ENCODE measurements at regions not wholly inside any gene's neighbourhood (a gene's known extent, or its start where the extent isn't known, plus 50 kb on each side); places are given as distances from the start of the nearest gene placed in this dataset.

- TF ChIP-seq CTCF (conservative IDR thresholded peaks at IDR 0.05; ENCODE audit: low read depth in 2 of 2), result no peak
- no peak for TF ChIP-seq EZH2 (IDR thresholded peaks at IDR 0.05; ENCODE audit: low read depth, unreplicated experiment)
- TF ChIP-seq, protein P1, sequence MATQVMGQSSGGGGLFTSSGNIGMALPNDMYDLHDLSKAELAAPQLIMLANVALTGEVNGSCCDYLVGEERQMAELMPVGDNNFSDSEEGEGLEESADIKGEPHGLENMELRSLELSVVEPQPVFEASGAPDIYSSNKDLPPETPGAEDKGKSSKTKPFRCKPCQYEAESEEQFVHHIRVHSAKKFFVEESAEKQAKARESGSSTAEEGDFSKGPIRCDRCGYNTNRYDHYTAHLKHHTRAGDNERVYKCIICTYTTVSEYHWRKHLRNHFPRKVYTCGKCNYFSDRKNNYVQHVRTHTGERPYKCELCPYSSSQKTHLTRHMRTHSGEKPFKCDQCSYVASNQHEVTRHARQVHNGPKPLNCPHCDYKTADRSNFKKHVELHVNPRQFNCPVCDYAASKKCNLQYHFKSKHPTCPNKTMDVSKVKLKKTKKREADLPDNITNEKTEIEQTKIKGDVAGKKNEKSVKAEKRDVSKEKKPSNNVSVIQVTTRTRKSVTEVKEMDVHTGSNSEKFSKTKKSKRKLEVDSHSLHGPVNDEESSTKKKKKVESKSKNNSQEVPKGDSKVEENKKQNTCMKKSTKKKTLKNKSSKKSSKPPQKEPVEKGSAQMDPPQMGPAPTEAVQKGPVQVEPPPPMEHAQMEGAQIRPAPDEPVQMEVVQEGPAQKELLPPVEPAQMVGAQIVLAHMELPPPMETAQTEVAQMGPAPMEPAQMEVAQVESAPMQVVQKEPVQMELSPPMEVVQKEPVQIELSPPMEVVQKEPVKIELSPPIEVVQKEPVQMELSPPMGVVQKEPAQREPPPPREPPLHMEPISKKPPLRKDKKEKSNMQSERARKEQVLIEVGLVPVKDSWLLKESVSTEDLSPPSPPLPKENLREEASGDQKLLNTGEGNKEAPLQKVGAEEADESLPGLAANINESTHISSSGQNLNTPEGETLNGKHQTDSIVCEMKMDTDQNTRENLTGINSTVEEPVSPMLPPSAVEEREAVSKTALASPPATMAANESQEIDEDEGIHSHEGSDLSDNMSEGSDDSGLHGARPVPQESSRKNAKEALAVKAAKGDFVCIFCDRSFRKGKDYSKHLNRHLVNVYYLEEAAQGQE (IDR thresholded peaks at IDR 0.05; ENCODE audit: unreplicated experiment), result no peak
- TF ChIP-seq EZH2phosphoT487 (IDR thresholded peaks at IDR 0.05; ENCODE audit: unreplicated experiment), result no peak
- TF ChIP-seq STAT1 (IDR thresholded peaks at IDR 0.05; ENCODE audit: unreplicated experiment), result no peak
- TF ChIP-seq CREB1 (CRISPR knock-in tag; IDR thresholded peaks at IDR 0.05; ENCODE audit: low read depth), result no peak
- TF ChIP-seq JUNB (IDR thresholded peaks at IDR 0.05; ENCODE audit: unreplicated experiment), result no peak
- no peak for TF ChIP-seq POLR2AphosphoS5 (IDR thresholded peaks at IDR 0.05; ENCODE audit: low read depth)
- TF ChIP-seq, protein P2, sequence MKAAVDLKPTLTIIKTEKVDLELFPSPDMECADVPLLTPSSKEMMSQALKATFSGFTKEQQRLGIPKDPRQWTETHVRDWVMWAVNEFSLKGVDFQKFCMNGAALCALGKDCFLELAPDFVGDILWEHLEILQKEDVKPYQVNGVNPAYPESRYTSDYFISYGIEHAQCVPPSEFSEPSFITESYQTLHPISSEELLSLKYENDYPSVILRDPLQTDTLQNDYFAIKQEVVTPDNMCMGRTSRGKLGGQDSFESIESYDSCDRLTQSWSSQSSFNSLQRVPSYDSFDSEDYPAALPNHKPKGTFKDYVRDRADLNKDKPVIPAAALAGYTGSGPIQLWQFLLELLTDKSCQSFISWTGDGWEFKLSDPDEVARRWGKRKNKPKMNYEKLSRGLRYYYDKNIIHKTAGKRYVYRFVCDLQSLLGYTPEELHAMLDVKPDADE (IDR thresholded peaks at IDR 0.05), result no peak
Observed at GRCh38 chr3:51591231-51591630, 52.7 kb downstream of the RAD54L2 start.

Measured in GM23338 (cell line).